Adrenal gland (tissue), 9 donors: ENCODE measurements at regions not wholly inside any gene's neighbourhood (a gene's known extent, or its start where the extent isn't known, plus 50 kb on each side); places are given as distances from the start of the nearest gene placed in this dataset.

Source experiments
- DNase-seq, 7 donors: peaks; one replicate each; pipeline ENCODE4 v3.0.0-alpha.2; 2019 to 2020
- H3K27ac ChIP-seq, 5 donors: fragments of 200-600 bp; sonication (generic) in 4 of 5; 1 replicate in 3 of 5; 2 replicates in 2 of 5; pipeline versions ENCODE4 v1.5.1 to v1.8.0; 2016 to 2020; ENCODE audit warnings: mild to moderate bottlenecking in 1 of 5
- H3K27me3 ChIP-seq: fragments of 200-600 bp; 2 replicates; pipeline ENCODE4 v1.8.0; 2021
- H3K36me3 ChIP-seq, 2 donors: fragments of 200-600 bp; replicated peaks in 1 of 2; 1 replicate in 1 of 2; 2 replicates in 1 of 2; pipeline versions ENCODE4 v1.5.1 to v1.8.0; 2018 to 2022
- H3K4me1 ChIP-seq, 2 donors: fragments of 200-600 bp; replicated peaks in 1 of 2; 1 replicate in 1 of 2; 2 replicates in 1 of 2; pipeline versions ENCODE4 v1.5.1 to v1.8.0; 2018 to 2021
- H3K4me3 ChIP-seq, 4 donors: fragments of 200-600 bp; sonication (generic) in 3 of 4; one replicate each; pipeline ENCODE4 v1.5.1; 2016 to 2018
- H3K9me3 ChIP-seq, 3 donors: fragments of 200-600 bp; sonication (generic) in 1 of 3; replicated peaks in 1 of 3; 1 replicate in 2 of 3; 2 replicates in 1 of 3; pipeline versions ENCODE4 v1.5.1 to v1.8.0; 2016 to 2021
- POLR2A ChIP-seq, 2 donors: fragments of 450-650 bp; IDR thresholded peaks; one replicate each; pipeline ENCODE4 v1.6.1; 2017; ENCODE audit warnings: antibody characterized with exemption in 2 of 2, mild to moderate bottlenecking in 2 of 2, moderate library complexity in 1 of 2
- WGBS, 4 donors: extraction: QIAGEN DNeasy Blood & Tissue Kit in 2 of 4; methylation state at CpG; one replicate each; pipeline versions ENCODE4 v1.1.5 to v1.1.7; 2013 to 2017; 5-methylcytosine and 5-hydroxymethylcytosine counted together
- intact Hi-C, 2 donors: fragments of 100-400 bp; cut with DNase I; formaldehyde crosslinking; loops; one replicate each; pipeline versions ENCODE4 v1.14.1 to v1.15.0; 2022 to 2023
- TF ChIP-seq, protein P1 (sequence below), 6 experiments: fragments of 450-650 bp in 4 of 6; fragments of 200-600 bp in 2 of 6; sonication (generic) in 1 of 6; IDR thresholded peaks; 1 replicate in 5 of 6; 2 replicates in 1 of 6; pipeline versions ENCODE4 v1.5.1 to v1.8.0; 2016 to 2021; ENCODE audit warnings: antibody characterized with exemption in 6 of 6, mild to moderate bottlenecking in 2 of 6, moderate library complexity in 1 of 6
- donor health status: healthy with polysubstance abuse.
- donor health status: Bipolar disorder and iron deficiency.
- donor health status: DM: yes; HTN: yes; CAD: no.
- donor health status: DM: no; HTN: no; CAD: no.
- donor health status: DM: no; HTN: no; CAD: no.

DNA sequence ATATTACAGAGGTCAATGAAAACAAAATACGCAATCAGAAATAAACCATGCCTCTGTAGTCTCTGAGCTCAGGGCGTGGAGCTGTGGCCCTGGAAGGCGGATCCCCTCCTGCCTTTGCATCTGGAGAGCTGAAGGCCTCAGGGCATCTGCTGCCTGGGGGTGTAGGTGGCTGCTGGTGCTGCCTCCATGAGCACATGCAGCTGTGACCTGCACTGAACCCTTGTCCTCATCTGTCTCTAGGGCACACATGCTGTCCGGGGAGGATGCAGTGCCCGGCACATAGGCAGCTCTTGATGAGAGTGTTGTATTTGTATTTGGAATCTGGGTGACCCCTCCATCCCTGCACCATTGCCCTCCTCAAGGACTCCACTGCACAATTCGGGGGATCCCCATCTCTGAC, 185.7 kb downstream of the TEX29 start:
- TF ChIP-seq POLR2A (IDR thresholded peaks at IDR 0.05), result no peak
- TF ChIP-seq, protein P1, sequence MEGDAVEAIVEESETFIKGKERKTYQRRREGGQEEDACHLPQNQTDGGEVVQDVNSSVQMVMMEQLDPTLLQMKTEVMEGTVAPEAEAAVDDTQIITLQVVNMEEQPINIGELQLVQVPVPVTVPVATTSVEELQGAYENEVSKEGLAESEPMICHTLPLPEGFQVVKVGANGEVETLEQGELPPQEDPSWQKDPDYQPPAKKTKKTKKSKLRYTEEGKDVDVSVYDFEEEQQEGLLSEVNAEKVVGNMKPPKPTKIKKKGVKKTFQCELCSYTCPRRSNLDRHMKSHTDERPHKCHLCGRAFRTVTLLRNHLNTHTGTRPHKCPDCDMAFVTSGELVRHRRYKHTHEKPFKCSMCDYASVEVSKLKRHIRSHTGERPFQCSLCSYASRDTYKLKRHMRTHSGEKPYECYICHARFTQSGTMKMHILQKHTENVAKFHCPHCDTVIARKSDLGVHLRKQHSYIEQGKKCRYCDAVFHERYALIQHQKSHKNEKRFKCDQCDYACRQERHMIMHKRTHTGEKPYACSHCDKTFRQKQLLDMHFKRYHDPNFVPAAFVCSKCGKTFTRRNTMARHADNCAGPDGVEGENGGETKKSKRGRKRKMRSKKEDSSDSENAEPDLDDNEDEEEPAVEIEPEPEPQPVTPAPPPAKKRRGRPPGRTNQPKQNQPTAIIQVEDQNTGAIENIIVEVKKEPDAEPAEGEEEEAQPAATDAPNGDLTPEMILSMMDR (IDR thresholded peaks at IDR 0.05), result no peak
- no peak for DNase-seq
- Histone ChIP-seq H3K4me3 (no peak overlapping the region), H3K27me3 (no peaks in the 10 kb centered on the region), H3K27ac (no peak overlapping the region), H3K9me3 (no peaks in the 10 kb centered on the region), H3K36me3 (no peaks in the 10 kb centered on the region), H3K4me1 (no peaks in the 10 kb centered on the region)
- intact Hi-C loops, result no loop called here
- WGBS, 4 donors, result 61 to 83% (median 74%) methylated on average over 4 to 6 of the region's 6 CpGs

GRCh38 chr13:111506621-111507020, 186.2 kb downstream of the TEX29 start:
- TF ChIP-seq POLR2A (IDR thresholded peaks at IDR 0.05), result no peak
- TF ChIP-seq, protein P1 (IDR thresholded peaks at IDR 0.05), result no peak
- Histone ChIP-seq H3K27me3 (no peaks in the 10 kb centered on the region), H3K4me3 (no peak overlapping the region), H3K36me3 (no peaks in the 10 kb centered on the region), H3K27ac (no peak overlapping the region), H3K9me3 (no peaks in the 10 kb centered on the region), H3K4me1 (no peaks in the 10 kb centered on the region)
- DNase-seq, result peak in 1 of 7 donors; percentile 36
- 64 to 83% (median 72%) methylated on average over 6 to 7 of the region's 7 CpGs for WGBS, 4 donors
- intact Hi-C loops, result no loop called here

GRCh38 chr13:111508164-111508870, 187.9 kb downstream of the TEX29 start:
- H3K36me3 ChIP-seq, result no peaks in the 10 kb centered on the region
- TF ChIP-seq, protein P1 (IDR thresholded peaks at IDR 0.05), result no peak
- TF ChIP-seq POLR2A (IDR thresholded peaks at IDR 0.05), result no peak
- no peaks in the 10 kb centered on the region for H3K9me3 ChIP-seq
- H3K27ac ChIP-seq, result no peak overlapping the region
- no peaks in the 10 kb centered on the region for H3K4me1 ChIP-seq
- no peaks in the 10 kb centered on the region for H3K27me3 ChIP-seq
- no peak for DNase-seq
- 70 to 78% (median 74%) methylated on average over 21 of the region's 21 CpGs for WGBS, 4 donors
- intact Hi-C loops, result no loop called here
- no peak overlapping the region for H3K4me3 ChIP-seq

DNA sequence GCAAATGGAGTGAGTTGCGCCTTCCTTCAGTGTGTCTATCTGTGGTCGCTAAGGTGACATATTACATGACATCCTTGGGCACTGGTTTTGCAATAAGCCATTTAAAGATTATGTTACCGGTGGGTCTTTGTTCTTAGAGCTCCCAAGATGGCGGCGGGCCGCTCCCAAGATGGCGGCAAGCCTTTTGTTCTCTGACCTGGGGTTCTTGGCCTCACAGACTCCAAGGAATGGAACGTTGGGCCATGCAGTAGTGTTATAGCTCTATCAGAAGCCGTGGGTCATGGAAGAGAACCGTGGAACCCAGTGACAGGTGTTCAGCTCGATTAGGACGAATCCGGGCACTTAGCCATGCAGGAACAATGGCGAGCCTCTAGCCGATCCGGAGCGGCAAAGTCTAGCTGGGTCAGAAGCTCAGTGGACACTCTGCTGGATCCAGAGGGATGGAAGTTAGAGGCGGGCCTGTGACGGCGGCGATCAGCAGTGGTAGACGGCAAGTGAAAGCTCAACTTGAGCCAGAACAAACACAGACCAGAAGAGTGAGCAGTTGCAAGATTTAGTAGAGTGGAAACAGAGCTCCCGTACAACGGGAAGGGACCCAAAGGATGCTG, 188.6 kb downstream of the TEX29 start:
- no peak overlapping the region for H3K27ac ChIP-seq
- intact Hi-C loops, result no loop called here
- no peak overlapping the region for H3K4me3 ChIP-seq
- 80 to 83% (median 81%) methylated on average over 24 of the region's 24 CpGs for whole genome bisulfite sequencing, 4 donors
- H3K9me3 ChIP-seq, result no peaks in the 10 kb centered on the region
- peaks cover 3% of the 10 kb centered on the region for H3K27me3 ChIP-seq
- no peaks in the 10 kb centered on the region for H3K36me3 ChIP-seq
- no peak for DNase-seq
- TF ChIP-seq, protein P1 (IDR thresholded peaks at IDR 0.05), result no peak
- no peak for TF ChIP-seq POLR2A (IDR thresholded peaks at IDR 0.05)
- no peaks in the 10 kb centered on the region for H3K4me1 ChIP-seq
